T-helper 2 cell treated with Interferon-gamma antibody and Interleukin-4, amounts not matched to agents 5 μg/mL and 100 μg/mL, for 36 hours (primary cell): ENCODE measurements at regions not wholly inside any gene's neighbourhood (a gene's known extent, or its start where the extent isn't known, plus 50 kb on each side); places are given as distances from the start of the nearest gene placed in this dataset.
"Not testable (repeated sequence)": the region's sequence is repeated elsewhere in the genome, so short reads cannot be mapped to it uniquely, and the experiment has no call there.

ENCODE experiments used
- DNase-seq: peaks from one replicate; pipeline ENCODE4 v3.0.0; 2021; ENCODE audit warnings: low spot score
- H3K27ac Mint-ChIP-seq: one replicate; pipeline ENCODE4 v1.8.0; 2021; ENCODE audit warnings: mild to moderate bottlenecking, mixed read lengths
- H3K27me3 Mint-ChIP-seq: one replicate; pipeline ENCODE4 v1.8.0; 2021; ENCODE audit warnings: low read depth, mixed read lengths
- H3K36me3 Mint-ChIP-seq: one replicate; pipeline ENCODE4 v1.8.0; 2021; ENCODE audit warnings: low read depth, mixed read lengths
- H3K4me1 Mint-ChIP-seq: one replicate; pipeline ENCODE4 v1.8.0; 2021; ENCODE audit warnings: low read depth, mixed read lengths
- H3K4me3 Mint-ChIP-seq: one replicate; pipeline ENCODE4 v1.8.0; 2022; ENCODE audit warnings: mild to moderate bottlenecking, moderate library complexity, mixed read lengths
- H3K9me3 Mint-ChIP-seq: one replicate; pipeline ENCODE4 v1.8.0; 2021; ENCODE audit warnings: mixed read lengths

GRCh38 chr4:116027311-116027710 lies 913.9 kb upstream of the NDST4 start:
- Mint-ChIP-seq H3K4me3 (no peak overlapping the region), H3K4me1 (no peaks in the 10 kb centered on the region), H3K9me3 (no peaks in the 10 kb centered on the region), H3K27ac (no peak overlapping the region), H3K36me3 (no peaks in the 10 kb centered on the region), H3K27me3 (no peaks in the 10 kb centered on the region)
- DNase-seq = no peak

DNA sequence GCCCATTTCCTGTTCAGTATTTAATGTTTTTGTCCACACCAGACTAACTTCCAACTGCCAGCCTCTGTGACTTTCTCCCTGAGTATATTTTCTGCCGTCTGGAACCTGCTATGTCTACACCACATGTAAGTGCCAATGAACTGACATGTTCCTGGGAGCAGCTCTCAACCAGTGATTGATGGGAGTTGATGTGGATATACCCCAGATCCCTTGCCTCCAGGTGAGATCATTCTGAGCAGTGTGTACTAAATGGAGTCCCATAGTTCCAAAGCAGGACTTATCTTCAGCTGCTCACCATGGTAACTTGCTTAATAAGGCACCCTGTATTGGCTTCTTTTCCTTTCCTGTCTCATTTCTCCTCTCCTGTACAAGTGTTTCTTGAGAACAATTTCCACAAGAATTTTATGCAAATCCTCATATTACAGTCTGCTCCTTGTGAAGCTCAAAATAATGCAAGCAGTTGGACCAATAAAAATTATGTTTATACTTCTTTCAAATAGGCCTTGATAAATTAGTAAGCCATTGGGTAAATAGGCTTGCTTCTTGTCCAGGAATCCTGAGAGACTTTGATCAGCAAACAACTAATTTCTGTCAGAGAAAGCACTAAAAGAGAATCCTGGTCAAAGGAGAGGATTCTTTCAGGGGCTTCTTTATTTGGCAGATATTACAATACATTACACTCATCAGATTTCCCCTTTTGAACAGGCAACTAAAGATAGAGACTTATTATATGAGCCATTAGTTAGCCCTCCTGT lies 911.7 kb upstream of the NDST4 start:
- Mint-ChIP-seq H3K27me3 (no peaks in the 10 kb centered on the region), H3K4me3 (no peak overlapping the region), H3K4me1 (no peaks in the 10 kb centered on the region), H3K36me3 (no peaks in the 10 kb centered on the region), H3K9me3 (peaks cover 10% of the 10 kb centered on the region), H3K27ac (no peak overlapping the region)
- no peak for DNase-seq

DNA sequence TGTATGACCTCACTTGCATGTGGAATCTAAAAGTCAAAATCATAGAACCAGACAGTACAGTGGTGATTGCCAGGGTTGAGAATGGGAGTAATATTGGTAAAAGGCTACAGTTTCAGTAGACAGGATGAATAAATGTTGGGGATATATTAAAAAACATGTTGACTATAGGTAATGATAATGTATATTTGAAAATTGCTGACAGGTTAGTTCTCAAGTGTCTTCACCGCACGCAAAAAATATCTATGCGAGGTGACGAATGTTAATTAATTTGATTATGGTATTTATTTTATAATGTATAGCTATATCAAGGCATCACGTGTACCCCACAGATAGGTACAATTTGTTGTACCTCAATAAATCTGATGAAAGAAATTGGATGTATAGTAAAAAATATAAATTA lies 909.6 kb upstream of the NDST4 start:
- Mint-ChIP-seq H3K27ac (no peak overlapping the region), H3K9me3 (peaks cover 20% of the 10 kb centered on the region), H3K4me3 (no peak overlapping the region), H3K27me3 (no peaks in the 10 kb centered on the region), H3K4me1 (no peaks in the 10 kb centered on the region), H3K36me3 (no peaks in the 10 kb centered on the region)
- DNase-seq = no peak

GRCh38 chr4:116020141-116020722 lies 906.8 kb upstream of the NDST4 start:
- Mint-ChIP-seq H3K9me3 (peaks cover 33% of the 10 kb centered on the region), H3K4me3 (no peak overlapping the region), H3K4me1 (no peaks in the 10 kb centered on the region), H3K27ac (no peak overlapping the region), H3K36me3 (no peaks in the 10 kb centered on the region), H3K27me3 (no peaks in the 10 kb centered on the region)
- DNase-seq = no peak

DNA sequence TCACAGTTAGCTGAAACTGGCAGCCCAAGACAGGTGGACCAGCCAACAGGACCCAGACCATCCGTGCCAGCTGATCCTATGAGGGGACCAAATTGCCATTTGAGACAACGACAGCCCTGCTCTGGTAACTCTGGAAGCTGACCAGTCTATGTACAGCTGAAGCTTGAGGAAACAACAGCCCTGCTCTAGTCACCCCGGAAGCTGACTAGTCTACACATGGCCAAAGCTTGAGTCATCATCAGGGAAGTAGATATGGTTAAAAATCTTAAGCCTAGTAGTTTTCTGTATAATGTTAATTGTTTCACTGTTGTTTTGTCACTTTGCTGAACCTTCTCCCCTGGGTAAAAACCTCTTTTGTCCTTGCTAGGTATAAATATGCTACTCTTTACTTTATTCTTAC lies 905.4 kb upstream of the NDST4 start:
- no peaks in the 10 kb centered on the region for H3K4me1 Mint-ChIP-seq
- H3K36me3 Mint-ChIP-seq = no peaks in the 10 kb centered on the region
- H3K4me3 Mint-ChIP-seq = no peak overlapping the region
- no peak for DNase-seq
- no peaks in the 10 kb centered on the region for H3K27me3 Mint-ChIP-seq
- H3K27ac Mint-ChIP-seq = no peak overlapping the region
- H3K9me3 Mint-ChIP-seq = peaks cover 42% of the 10 kb centered on the region

DNA sequence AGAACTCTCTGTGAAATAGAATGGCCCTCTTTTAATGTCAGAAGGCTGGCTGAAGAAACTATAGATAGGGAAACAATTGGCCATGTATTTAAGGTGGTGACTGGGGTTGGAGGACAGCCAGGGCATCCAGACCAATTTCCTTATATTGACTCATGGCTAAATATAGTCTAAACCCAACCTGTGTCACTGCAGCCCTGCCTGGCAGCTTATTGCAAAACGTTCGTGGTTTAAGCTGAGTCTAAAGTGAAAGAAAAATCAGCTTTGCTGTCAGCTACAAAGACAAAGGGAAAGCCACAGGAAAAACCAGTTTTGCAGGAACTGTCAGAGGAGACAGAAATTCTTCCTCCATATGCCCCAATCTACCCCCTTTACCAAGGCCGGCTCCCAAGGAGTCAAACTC lies 902.8 kb upstream of the NDST4 start:
- Mint-ChIP-seq H3K4me1 (no peaks in the 10 kb centered on the region), H3K27me3 (no peaks in the 10 kb centered on the region), H3K36me3 (no peaks in the 10 kb centered on the region), H3K4me3 (no peak overlapping the region), H3K27ac (no peak overlapping the region), H3K9me3 (peaks cover 38% of the 10 kb centered on the region)
- no peak for DNase-seq

DNA sequence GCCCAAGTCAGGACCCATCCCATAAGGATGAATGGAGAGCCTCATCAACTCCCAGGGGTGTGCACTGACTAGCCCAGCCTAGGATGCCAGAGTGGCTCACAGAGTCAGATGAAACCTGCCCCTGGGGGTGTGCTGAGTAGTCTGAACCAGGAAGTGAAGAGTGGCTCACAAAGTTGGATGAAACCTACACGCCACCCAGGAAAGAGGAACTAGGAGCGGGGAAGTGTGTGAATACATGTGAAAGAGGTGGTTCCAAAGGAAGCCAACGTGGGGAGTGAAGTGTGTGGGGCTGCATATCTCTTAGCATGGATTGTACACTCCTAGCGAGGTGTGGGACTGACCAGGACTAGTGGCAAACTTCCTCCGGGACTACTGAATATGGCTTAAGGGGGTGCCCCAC lies 902.1 kb upstream of the NDST4 start:
- peaks cover 32% of the 10 kb centered on the region for H3K9me3 Mint-ChIP-seq
- no peaks in the 10 kb centered on the region for H3K4me1 Mint-ChIP-seq

DNA sequence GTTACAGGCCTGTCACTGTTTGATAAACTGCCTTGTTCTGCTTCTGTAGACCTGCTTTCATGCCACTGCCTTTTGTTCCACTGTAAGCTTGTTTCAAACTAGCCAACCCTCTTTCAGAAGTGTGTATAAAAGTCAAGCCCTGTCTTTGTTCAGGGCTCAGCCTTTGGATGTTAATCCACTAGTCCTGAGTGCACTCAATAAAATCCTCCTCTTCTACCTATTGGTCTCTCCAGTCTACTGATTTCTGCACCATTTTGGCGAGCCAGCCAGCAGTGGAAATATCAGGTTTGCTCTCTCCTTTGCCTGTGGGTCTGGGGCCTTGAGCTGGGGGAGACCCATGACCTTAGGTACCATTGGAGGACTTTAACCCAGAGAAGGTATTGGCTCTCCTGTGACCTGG lies 901.6 kb upstream of the NDST4 start:
- H3K4me3 Mint-ChIP-seq = no peak overlapping the region
- H3K4me1 Mint-ChIP-seq = no peaks in the 10 kb centered on the region
- H3K9me3 Mint-ChIP-seq = peaks cover 32% of the 10 kb centered on the region
- H3K36me3 Mint-ChIP-seq = no peaks in the 10 kb centered on the region
- H3K27me3 Mint-ChIP-seq = no peaks in the 10 kb centered on the region
- no peak for DNase-seq
- no peak overlapping the region for H3K27ac Mint-ChIP-seq

More for the DNA sequence above, 902.1 kb upstream of the NDST4 start:
- H3K4me3 Mint-ChIP-seq = no peak overlapping the region
- H3K36me3 Mint-ChIP-seq = no peaks in the 10 kb centered on the region
- no peaks in the 10 kb centered on the region for H3K27me3 Mint-ChIP-seq
- no peak overlapping the region for H3K27ac Mint-ChIP-seq
- no peak for DNase-seq

DNA sequence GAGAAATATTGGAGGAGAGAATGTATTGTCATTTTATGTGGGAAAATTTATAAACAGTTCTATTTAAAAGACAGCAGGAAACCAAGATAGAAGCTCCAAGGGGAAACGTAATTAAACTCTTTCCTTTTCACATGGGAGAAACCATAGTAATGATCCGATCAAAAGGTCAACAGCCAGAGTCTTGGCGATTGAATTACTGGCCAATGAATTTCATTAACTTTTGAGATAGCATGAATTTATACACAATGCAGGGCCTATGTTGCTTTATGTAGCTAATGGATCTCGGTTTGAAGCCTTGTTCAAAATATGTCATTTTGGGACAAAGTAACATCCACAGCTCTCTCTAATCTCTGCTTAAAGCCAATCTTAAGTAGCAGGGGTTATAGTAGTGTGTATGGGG lies 897.5 kb upstream of the NDST4 start:
- H3K36me3 Mint-ChIP-seq = no peaks in the 10 kb centered on the region
- no peak overlapping the region for H3K4me3 Mint-ChIP-seq

DNA sequence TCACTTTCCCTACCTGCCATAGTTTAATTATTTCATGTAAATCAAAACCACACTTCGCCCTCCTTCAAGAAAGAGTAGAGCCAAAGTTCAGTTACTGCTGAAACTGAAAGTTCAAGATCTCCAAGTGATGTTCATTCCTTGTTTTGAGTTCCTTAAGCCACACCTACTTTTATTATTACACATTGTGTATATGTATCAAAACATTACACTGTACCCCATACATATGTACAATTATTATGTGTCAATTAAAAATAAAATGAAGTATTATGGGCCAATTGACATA lies 892.3 kb upstream of the NDST4 start:
- H3K4me3 Mint-ChIP-seq = peak overlapping the region; percentile 8
- H3K27me3 Mint-ChIP-seq = no peaks in the 10 kb centered on the region
- H3K27ac Mint-ChIP-seq = peak overlapping the region; percentile 71
- H3K9me3 Mint-ChIP-seq = peaks cover 12% of the 10 kb centered on the region
- peaks cover 1% of the 10 kb centered on the region for H3K36me3 Mint-ChIP-seq
- DNase-seq = no peak
- H3K4me1 Mint-ChIP-seq = peaks cover 2% of the 10 kb centered on the region

More for the DNA sequence above, 897.5 kb upstream of the NDST4 start:
- Mint-ChIP-seq H3K27me3 (no peaks in the 10 kb centered on the region), H3K27ac (no peak overlapping the region), H3K4me1 (no peaks in the 10 kb centered on the region), H3K9me3 (peaks cover 16% of the 10 kb centered on the region)
- no peak for DNase-seq

- H3K27ac Mint-ChIP-seq = peak overlapping the region; percentile 71
- peaks cover 2% of the 10 kb centered on the region for H3K4me1 Mint-ChIP-seq
- H3K27me3 Mint-ChIP-seq = no peaks in the 10 kb centered on the region
- DNase-seq = no peak
- H3K4me3 Mint-ChIP-seq = peak overlapping the region; percentile 8
- peaks cover 1% of the 10 kb centered on the region for H3K36me3 Mint-ChIP-seq
- peaks cover 12% of the 10 kb centered on the region for H3K9me3 Mint-ChIP-seq
Observed at GRCh38 chr4:116005037-116005805, 891.8 kb upstream of the NDST4 start.

- Mint-ChIP-seq H3K9me3 (peaks cover 12% of the 10 kb centered on the region), H3K4me3 (no peak overlapping the region), H3K27ac (no peak overlapping the region), H3K36me3 (peaks cover 1% of the 10 kb centered on the region), H3K27me3 (no peaks in the 10 kb centered on the region), H3K4me1 (peaks cover 2% of the 10 kb centered on the region)
- no peak for DNase-seq
Observed at GRCh38 chr4:116001291-116001690, 887.9 kb upstream of the NDST4 start.

DNA sequence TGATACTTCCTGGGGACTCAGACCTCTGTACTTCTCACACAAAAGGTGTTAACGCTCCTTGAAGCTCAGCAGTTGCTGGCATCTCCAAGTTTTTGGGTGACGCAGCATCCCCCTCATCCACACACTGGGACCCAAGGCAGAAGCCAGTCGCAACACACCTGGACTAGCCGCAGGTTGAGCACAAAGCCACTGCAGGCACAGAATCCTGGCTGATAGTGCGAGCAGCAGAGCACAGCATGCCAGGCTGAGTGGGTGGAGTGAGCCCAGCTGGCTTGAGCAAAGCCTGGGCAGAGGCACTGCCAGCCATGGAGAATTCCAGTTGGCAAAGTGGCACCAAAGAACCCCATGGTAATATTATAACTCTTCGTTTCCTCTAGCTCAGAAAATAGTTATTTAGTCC lies 873.2 kb upstream of the NDST4 start:
- H3K4me1 Mint-ChIP-seq = no peaks in the 10 kb centered on the region
- H3K27me3 Mint-ChIP-seq = no peaks in the 10 kb centered on the region
- no peak overlapping the region for H3K4me3 Mint-ChIP-seq
- no peaks in the 10 kb centered on the region for H3K9me3 Mint-ChIP-seq
- H3K36me3 Mint-ChIP-seq = no peaks in the 10 kb centered on the region
- H3K27ac Mint-ChIP-seq = no peak overlapping the region
- DNase-seq = no peak

DNA sequence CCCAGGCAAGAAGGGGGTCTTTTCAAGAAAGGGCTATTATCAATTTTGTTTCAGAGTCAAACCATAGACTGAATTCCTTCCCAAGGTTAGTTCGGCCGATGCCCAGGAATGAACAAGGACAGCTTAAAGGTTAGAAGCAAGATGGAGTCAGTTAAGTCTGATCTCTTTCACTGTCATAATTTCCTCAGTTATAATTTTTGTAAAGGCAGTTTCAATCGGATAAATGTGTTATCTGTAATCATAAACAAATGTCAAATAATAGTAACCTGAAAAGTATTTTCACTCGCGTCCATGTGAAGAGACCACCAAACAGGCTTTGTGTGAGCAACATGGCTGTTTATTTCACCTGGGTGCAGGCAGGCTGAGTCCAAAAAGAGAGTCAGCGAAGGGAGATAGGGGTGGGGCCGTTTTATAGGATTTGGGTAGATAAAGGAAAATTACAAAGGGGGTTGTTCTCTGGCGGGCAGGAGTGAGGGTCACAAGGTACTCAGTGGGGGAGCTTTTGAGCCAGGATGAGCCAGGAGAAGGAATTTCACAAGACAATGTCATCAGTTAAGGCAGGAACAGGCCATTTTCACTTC lies 862.1 kb upstream of the NDST4 start:
- DNase-seq, H3K4me1 Mint-ChIP-seq, H3K9me3 Mint-ChIP-seq, H3K27me3 Mint-ChIP-seq, H3K36me3 Mint-ChIP-seq, H3K27ac Mint-ChIP-seq, H3K4me3 Mint-ChIP-seq: not testable (repeated sequence)
